Thyroid gland (tissue), 4 donors: ENCODE measurements at regions not wholly inside any gene's neighbourhood (a gene's known extent, or its start where the extent isn't known, plus 50 kb on each side); places are given as distances from the start of the nearest gene placed in this dataset.

Experiments
- DNase-seq, 2 donors: peaks; one replicate each; pipeline ENCODE4 v3.0.0-alpha.2; 2019
- H3K27ac ChIP-seq, 3 donors: fragments of 200-600 bp; sonication (generic); 1 replicate in 2 of 3; 2 replicates in 1 of 3; pipeline ENCODE4 v1.5.1; 2016 to 2019; ENCODE audit warnings: mild to moderate bottlenecking in 1 of 3, moderate library complexity in 1 of 3
- H3K27me3 ChIP-seq: fragments of 200-600 bp; sonication (generic); one replicate; pipeline ENCODE4 v1.5.1; 2019
- H3K36me3 ChIP-seq, 2 donors: fragments of 200-600 bp; sonication (generic); one replicate each; pipeline ENCODE4 v1.5.1; 2016 to 2019
- H3K4me1 ChIP-seq, 2 donors: fragments of 200-600 bp; sonication (generic); one replicate each; pipeline ENCODE4 v1.5.1; 2017 to 2019
- H3K4me3 ChIP-seq, 3 donors: fragments of 200-600 bp; sonication (generic); replicated peaks in 1 of 3; 1 replicate in 2 of 3; 2 replicates in 1 of 3; pipeline ENCODE4 v1.5.1; 2016; ENCODE audit warnings: mild to moderate bottlenecking in 1 of 3
- H3K9me3 ChIP-seq: fragments of 200-600 bp; sonication (generic); one replicate; pipeline ENCODE4 v1.5.1; 2017
- CTCF ChIP-seq, 6 experiments: fragments of 200-600 bp in 3 of 6; fragments of 450-650 bp in 3 of 6; sonication (generic) in 3 of 6; IDR thresholded peaks; one replicate each; pipeline ENCODE4 v1.5.1; 2016 to 2019; ENCODE audit warnings: antibody characterized with exemption in 6 of 6, mild to moderate bottlenecking in 2 of 6, inconsistent platforms in 1 of 6, moderate library complexity in 1 of 6
- POLR2A ChIP-seq, 2 donors: fragments of 450-650 bp; IDR thresholded peaks; one replicate each; pipeline ENCODE4 v1.6.1; 2017; ENCODE audit warnings: antibody characterized with exemption in 2 of 2, mild to moderate bottlenecking in 2 of 2, moderate library complexity in 1 of 2
- WGBS, 2 donors: methylation state at CpG; one replicate each; pipeline ENCODE4 v1.1.5; 2017; 5-methylcytosine and 5-hydroxymethylcytosine counted together
- intact Hi-C: fragments of 100-400 bp; cut with DNase I; formaldehyde crosslinking; loops from one replicate; pipeline ENCODE4 v1.15.1; 2023

GRCh38 chrX:148229801-148230303 lies 248.7 kb downstream of the FMR1NB start:
- DNase-seq = no peak
- TF ChIP-seq POLR2A (IDR thresholded peaks at IDR 0.05) (no peak), CTCF (IDR thresholded peaks at IDR 0.05) (no peak)
- intact Hi-C loops = no loop called here
- Histone ChIP-seq H3K4me1 (no peaks in the 10 kb centered on the region), H3K9me3 (no peaks in the 10 kb centered on the region), H3K27me3 (no peaks in the 10 kb centered on the region), H3K27ac (no peak overlapping the region), H3K4me3 (no peak overlapping the region), H3K36me3 (no peaks in the 10 kb centered on the region)
- WGBS, 2 donors = 67 to 76% methylated on average over 1 of the region's 1 CpG

GRCh38 chrX:148259990-148260389 lies 240.4 kb upstream of the AFF2 start:
- Histone ChIP-seq H3K4me3 (no peak overlapping the region), H3K27ac (no peak overlapping the region), H3K36me3 (no peaks in the 10 kb centered on the region), H3K27me3 (no peaks in the 10 kb centered on the region), H3K4me1 (no peaks in the 10 kb centered on the region), H3K9me3 (no peaks in the 10 kb centered on the region)
- DNase-seq = no peak
- TF ChIP-seq CTCF (IDR thresholded peaks at IDR 0.05) (no peak), POLR2A (IDR thresholded peaks at IDR 0.05) (no peak)
- intact Hi-C loops = no loop called here
- WGBS, 2 donors = 48% methylated on average over 3 of the region's 4 CpGs; no CpG with 5 or more reads in 1 of the 2 donors

GRCh38 chrX:148265829-148266228 lies 234.6 kb upstream of the AFF2 start:
- TF ChIP-seq CTCF (IDR thresholded peaks at IDR 0.05) (no peak), POLR2A (IDR thresholded peaks at IDR 0.05) (no peak)
- no peaks in the 10 kb centered on the region for H3K36me3 ChIP-seq
- H3K4me1 ChIP-seq = no peaks in the 10 kb centered on the region
- H3K27ac ChIP-seq = no peak overlapping the region
- no peaks in the 10 kb centered on the region for H3K27me3 ChIP-seq
- no peak overlapping the region for H3K4me3 ChIP-seq
- intact Hi-C loops = no loop called here
- H3K9me3 ChIP-seq = no peaks in the 10 kb centered on the region
- DNase-seq = no peak

- Histone ChIP-seq H3K4me3 (no peak overlapping the region), H3K27ac (no peak overlapping the region), H3K36me3 (no peaks in the 10 kb centered on the region), H3K4me1 (no peaks in the 10 kb centered on the region), H3K9me3 (no peaks in the 10 kb centered on the region), H3K27me3 (no peaks in the 10 kb centered on the region)
- intact Hi-C loops = no loop called here
- TF ChIP-seq POLR2A (IDR thresholded peaks at IDR 0.05) (no peak), CTCF (IDR thresholded peaks at IDR 0.05) (no peak)
- 81 to 95% methylated on average over 1 of the region's 1 CpG for WGBS, 2 donors
- no peak for DNase-seq
Measured at GRCh38 chrX:148268673-148269072, 231.7 kb upstream of the AFF2 start.

- H3K27ac ChIP-seq = no peak overlapping the region
- H3K36me3 ChIP-seq = no peaks in the 10 kb centered on the region
- WGBS, 2 donors = 86 to 88% methylated on average over 2 to 3 of the region's 3 CpGs
- TF ChIP-seq POLR2A (IDR thresholded peaks at IDR 0.05) (no peak), CTCF (IDR thresholded peaks at IDR 0.05) (no peak)
- no peaks in the 10 kb centered on the region for H3K27me3 ChIP-seq
- no peak for DNase-seq
- H3K4me3 ChIP-seq = no peak overlapping the region
- no peaks in the 10 kb centered on the region for H3K4me1 ChIP-seq
- H3K9me3 ChIP-seq = no peaks in the 10 kb centered on the region
- intact Hi-C loops = no loop called here
Measured at GRCh38 chrX:148269513-148269912, 230.9 kb upstream of the AFF2 start.
